ENCODE measurements at regions not wholly inside any gene's neighbourhood (a gene's known extent, or its start where the extent isn't known, plus 50 kb on each side); places are given as distances from the start of the nearest gene placed in this dataset.
"Not testable (repeated sequence)": the region's sequence is repeated elsewhere in the genome, so short reads cannot be mapped to it uniquely, and the experiment has no call there.

GRCh38 chr13:97774391-97775100 is 178.9 kb upstream of the IPO5 start:
- not testable (repeated sequence) for H3K4me3 ChIP-seq (ENCODE audit: low read length in 2 of 2); H3K27me3 ChIP-seq (ENCODE audit: control insufficient read depth in 1 of 2, insufficient read depth in 2 of 2, low read length in 2 of 2); H3K9ac ChIP-seq (ENCODE audit: low read length in 2 of 2); H3K27ac ChIP-seq (ENCODE audit: low read length); H3K36me3 ChIP-seq (ENCODE audit: control insufficient read depth in 2 of 2, insufficient read depth in 2 of 2, low read length in 2 of 2); H3K9me3 ChIP-seq (ENCODE audit: control insufficient read depth in 2 of 2, low read length in 2 of 2); H3K4me1 ChIP-seq (ENCODE audit: control insufficient read depth, insufficient read depth, low read length)

GRCh38 chr13:97780486-97780885 is 173.0 kb upstream of the IPO5 start:
- Histone ChIP-seq H3K9ac (ENCODE audit: low read length in 2 of 2) (no peak overlapping the region), H3K9me3 (ENCODE audit: control insufficient read depth in 2 of 2, low read length in 2 of 2) (peaks cover 0 to 8% of the 10 kb centered on the region in 2 donors), H3K36me3 (ENCODE audit: control insufficient read depth in 2 of 2, insufficient read depth in 2 of 2, low read length in 2 of 2) (no peaks in the 10 kb centered on the region), H3K27ac (ENCODE audit: low read length) (no peak overlapping the region), H3K4me1 (ENCODE audit: control insufficient read depth, insufficient read depth, low read length) (no peaks in the 10 kb centered on the region), H3K27me3 (ENCODE audit: control insufficient read depth in 1 of 2, insufficient read depth in 2 of 2, low read length in 2 of 2) (no peaks in the 10 kb centered on the region), H3K4me3 (ENCODE audit: low read length in 2 of 2) (no peak overlapping the region)

DNA sequence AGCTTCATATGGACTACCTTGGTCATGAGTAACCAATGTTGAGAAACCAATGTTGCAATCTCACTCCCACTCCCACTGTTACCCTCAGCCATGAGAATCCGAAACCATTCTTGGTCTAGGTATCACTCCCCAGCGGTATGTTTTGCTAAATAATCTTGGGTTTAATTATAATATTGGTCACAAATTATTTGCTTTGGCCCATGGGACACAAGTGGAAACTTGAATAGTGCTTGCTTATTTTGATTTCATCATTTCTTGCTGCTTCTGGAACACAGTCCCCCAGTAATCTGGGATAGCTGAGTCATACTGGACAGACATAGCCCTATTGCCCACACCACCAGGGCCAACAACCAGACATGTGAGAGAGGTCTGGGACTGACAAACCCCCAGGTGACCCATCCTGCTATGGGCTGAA is 171.6 kb upstream of the IPO5 start:
- Histone ChIP-seq H3K9ac (ENCODE audit: low read length in 2 of 2) (no peak overlapping the region), H3K27me3 (ENCODE audit: control insufficient read depth in 1 of 2, insufficient read depth in 2 of 2, low read length in 2 of 2) (no peaks in the 10 kb centered on the region), H3K9me3 (ENCODE audit: control insufficient read depth in 2 of 2, low read length in 2 of 2) (peaks cover 0 to 8% of the 10 kb centered on the region in 2 donors), H3K4me3 (ENCODE audit: low read length in 2 of 2) (no peak overlapping the region), H3K27ac (ENCODE audit: low read length) (no peak overlapping the region), H3K36me3 (ENCODE audit: control insufficient read depth in 2 of 2, insufficient read depth in 2 of 2, low read length in 2 of 2) (no peaks in the 10 kb centered on the region), H3K4me1 (ENCODE audit: control insufficient read depth, insufficient read depth, low read length) (no peaks in the 10 kb centered on the region)

GRCh38 chr13:97786510-97786909 is 167.0 kb upstream of the IPO5 start:
- Histone ChIP-seq H3K4me3 (ENCODE audit: low read length in 2 of 2) (no peak overlapping the region), H3K27ac (ENCODE audit: low read length) (no peak overlapping the region), H3K9ac (ENCODE audit: low read length in 2 of 2) (no peak overlapping the region), H3K27me3 (ENCODE audit: control insufficient read depth in 1 of 2, insufficient read depth in 2 of 2, low read length in 2 of 2) (no peaks in the 10 kb centered on the region), H3K9me3 (ENCODE audit: control insufficient read depth in 2 of 2, low read length in 2 of 2) (peaks cover 6 to 8% of the 10 kb centered on the region in 2 donors), H3K4me1 (ENCODE audit: control insufficient read depth, insufficient read depth, low read length) (no peaks in the 10 kb centered on the region), H3K36me3 (ENCODE audit: control insufficient read depth in 2 of 2, insufficient read depth in 2 of 2, low read length in 2 of 2) (no peaks in the 10 kb centered on the region)

GRCh38 chr13:97797553-97797952 is 155.9 kb upstream of the IPO5 start:
- H3K4me1 ChIP-seq (ENCODE audit: control insufficient read depth, insufficient read depth, low read length) = no peaks in the 10 kb centered on the region
- no peak overlapping the region for H3K9ac ChIP-seq (ENCODE audit: low read length in 2 of 2)
- H3K27me3 ChIP-seq (ENCODE audit: control insufficient read depth in 1 of 2, insufficient read depth in 2 of 2, low read length in 2 of 2) = peaks cover 0 to 7% of the 10 kb centered on the region in 2 donors
- no peak overlapping the region for H3K4me3 ChIP-seq (ENCODE audit: low read length in 2 of 2)
- no peak overlapping the region for H3K27ac ChIP-seq (ENCODE audit: low read length)
- H3K36me3 ChIP-seq (ENCODE audit: control insufficient read depth in 2 of 2, insufficient read depth in 2 of 2, low read length in 2 of 2) = no peaks in the 10 kb centered on the region
- H3K9me3 ChIP-seq (ENCODE audit: control insufficient read depth in 2 of 2, low read length in 2 of 2) = peaks cover 10 to 12% of the 10 kb centered on the region in 2 donors

GRCh38 chr13:97798171-97798821 is 155.2 kb upstream of the IPO5 start:
- H3K36me3 ChIP-seq (ENCODE audit: control insufficient read depth in 2 of 2, insufficient read depth in 2 of 2, low read length in 2 of 2) = no peaks in the 10 kb centered on the region
- peaks cover 0 to 7% of the 10 kb centered on the region in 2 donors for H3K27me3 ChIP-seq (ENCODE audit: control insufficient read depth in 1 of 2, insufficient read depth in 2 of 2, low read length in 2 of 2)
- H3K27ac ChIP-seq (ENCODE audit: low read length) = no peak overlapping the region
- no peak overlapping the region for H3K9ac ChIP-seq (ENCODE audit: low read length in 2 of 2)
- no peaks in the 10 kb centered on the region for H3K4me1 ChIP-seq (ENCODE audit: control insufficient read depth, insufficient read depth, low read length)
- no peak overlapping the region for H3K4me3 ChIP-seq (ENCODE audit: low read length in 2 of 2)
- peaks cover 6 to 9% of the 10 kb centered on the region in 2 donors for H3K9me3 ChIP-seq (ENCODE audit: control insufficient read depth in 2 of 2, low read length in 2 of 2)

DNA sequence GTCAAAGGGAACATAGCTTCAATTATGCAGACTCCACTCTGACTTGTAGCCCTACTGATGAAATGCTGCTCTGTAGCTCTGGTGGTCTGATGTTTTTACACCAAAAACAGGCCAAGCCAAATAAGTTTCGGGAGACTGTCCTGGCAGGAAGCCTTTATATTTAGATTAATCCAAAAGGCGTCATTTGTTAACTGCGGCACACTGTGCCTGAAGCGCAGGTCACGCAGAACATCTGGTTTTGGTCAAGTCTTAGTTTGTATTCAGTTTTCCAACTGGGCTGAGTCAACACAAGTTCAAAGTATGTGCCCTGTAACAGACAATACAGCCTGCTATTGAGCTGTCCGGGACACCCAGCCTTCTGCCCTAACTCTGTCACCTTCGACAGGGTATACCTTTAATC is 154.6 kb upstream of the IPO5 start:
- H3K27ac ChIP-seq (ENCODE audit: low read length) = no peak overlapping the region
- H3K27me3 ChIP-seq (ENCODE audit: control insufficient read depth in 1 of 2, insufficient read depth in 2 of 2, low read length in 2 of 2) = peaks cover 0 to 7% of the 10 kb centered on the region in 2 donors
- peaks cover 4 to 6% of the 10 kb centered on the region in 2 donors for H3K9me3 ChIP-seq (ENCODE audit: control insufficient read depth in 2 of 2, low read length in 2 of 2)
- no peak overlapping the region for H3K9ac ChIP-seq (ENCODE audit: low read length in 2 of 2)
- no peaks in the 10 kb centered on the region for H3K36me3 ChIP-seq (ENCODE audit: control insufficient read depth in 2 of 2, insufficient read depth in 2 of 2, low read length in 2 of 2)
- H3K4me1 ChIP-seq (ENCODE audit: control insufficient read depth, insufficient read depth, low read length) = no peaks in the 10 kb centered on the region
- H3K4me3 ChIP-seq (ENCODE audit: low read length in 2 of 2) = no peak overlapping the region

GRCh38 chr13:97802213-97802612 is 151.3 kb upstream of the IPO5 start:
- Histone ChIP-seq H3K27ac (ENCODE audit: low read length) (no peak overlapping the region), H3K9me3 (ENCODE audit: control insufficient read depth in 2 of 2, low read length in 2 of 2) (no peaks in the 10 kb centered on the region), H3K9ac (ENCODE audit: low read length in 2 of 2) (no peak overlapping the region), H3K36me3 (ENCODE audit: control insufficient read depth in 2 of 2, insufficient read depth in 2 of 2, low read length in 2 of 2) (no peaks in the 10 kb centered on the region), H3K27me3 (ENCODE audit: control insufficient read depth in 1 of 2, insufficient read depth in 2 of 2, low read length in 2 of 2) (peaks cover 0 to 7% of the 10 kb centered on the region in 2 donors), H3K4me1 (ENCODE audit: control insufficient read depth, insufficient read depth, low read length) (no peaks in the 10 kb centered on the region), H3K4me3 (ENCODE audit: low read length in 2 of 2) (no peak overlapping the region)

DNA sequence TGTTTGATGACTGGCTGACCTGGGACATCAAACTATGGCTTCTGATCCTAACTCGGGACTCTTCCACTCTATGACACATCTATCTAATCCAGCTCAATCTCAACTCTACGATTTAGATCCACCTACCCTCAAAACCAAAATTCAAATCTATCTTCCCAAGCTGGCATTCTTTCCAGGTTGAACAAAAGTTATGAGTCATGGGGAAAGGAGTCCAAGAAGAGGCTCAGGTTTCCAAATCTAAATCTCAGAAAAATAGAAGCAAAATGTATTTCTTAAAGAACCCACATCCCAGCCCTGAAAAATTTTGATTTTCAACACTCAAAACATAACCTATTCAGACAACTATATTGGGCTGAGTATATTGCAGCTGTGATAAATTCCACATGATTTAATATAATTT is 143.9 kb upstream of the IPO5 start:
- Histone ChIP-seq H3K27ac (ENCODE audit: low read length) (no peak overlapping the region), H3K27me3 (ENCODE audit: control insufficient read depth in 1 of 2, insufficient read depth in 2 of 2, low read length in 2 of 2) (no peaks in the 10 kb centered on the region), H3K9ac (ENCODE audit: low read length in 2 of 2) (no peak overlapping the region), H3K36me3 (ENCODE audit: control insufficient read depth in 2 of 2, insufficient read depth in 2 of 2, low read length in 2 of 2) (no peaks in the 10 kb centered on the region), H3K9me3 (ENCODE audit: control insufficient read depth in 2 of 2, low read length in 2 of 2) (no peaks in the 10 kb centered on the region), H3K4me3 (ENCODE audit: low read length in 2 of 2) (no peak overlapping the region), H3K4me1 (ENCODE audit: control insufficient read depth, insufficient read depth, low read length) (no peaks in the 10 kb centered on the region)

- H3K4me3 ChIP-seq (ENCODE audit: low read length in 2 of 2) = no peak overlapping the region
- no peaks in the 10 kb centered on the region for H3K36me3 ChIP-seq (ENCODE audit: control insufficient read depth in 2 of 2, insufficient read depth in 2 of 2, low read length in 2 of 2)
- H3K27me3 ChIP-seq (ENCODE audit: control insufficient read depth in 1 of 2, insufficient read depth in 2 of 2, low read length in 2 of 2) = no peaks in the 10 kb centered on the region
- H3K27ac ChIP-seq (ENCODE audit: low read length) = no peak overlapping the region
- H3K4me1 ChIP-seq (ENCODE audit: control insufficient read depth, insufficient read depth, low read length) = no peaks in the 10 kb centered on the region
- no peaks in the 10 kb centered on the region for H3K9me3 ChIP-seq (ENCODE audit: control insufficient read depth in 2 of 2, low read length in 2 of 2)
- H3K9ac ChIP-seq (ENCODE audit: low read length in 2 of 2) = no peak overlapping the region
Measured at GRCh38 chr13:97810152-97810551, 143.3 kb upstream of the IPO5 start.

DNA sequence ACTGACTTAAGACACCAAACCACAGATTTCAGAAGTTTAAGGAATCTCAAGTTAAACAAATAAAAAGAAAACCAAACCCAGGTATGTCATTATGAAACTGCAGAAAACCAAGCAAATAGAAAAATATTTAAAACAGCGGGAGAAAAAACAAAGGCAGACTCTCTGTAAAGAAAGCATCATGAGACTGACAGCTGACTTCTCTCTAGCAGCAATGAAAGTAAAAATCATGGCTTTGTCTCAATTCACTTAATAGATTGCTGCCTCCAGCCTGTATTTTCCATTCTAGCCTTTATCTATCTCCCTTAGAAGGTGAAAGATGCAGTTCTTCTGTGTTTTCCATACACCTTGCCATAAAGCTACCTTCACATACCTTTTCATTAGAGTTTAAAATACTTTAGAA is 131.1 kb upstream of the IPO5 start:
- H3K4me3 ChIP-seq (ENCODE audit: low read length in 2 of 2) = no peak overlapping the region
- H3K9me3 ChIP-seq (ENCODE audit: control insufficient read depth in 2 of 2, low read length in 2 of 2) = no peaks in the 10 kb centered on the region
- no peaks in the 10 kb centered on the region for H3K36me3 ChIP-seq (ENCODE audit: control insufficient read depth in 2 of 2, insufficient read depth in 2 of 2, low read length in 2 of 2)
- no peaks in the 10 kb centered on the region for H3K4me1 ChIP-seq (ENCODE audit: control insufficient read depth, insufficient read depth, low read length)
- H3K27ac ChIP-seq (ENCODE audit: low read length) = no peak overlapping the region
- H3K9ac ChIP-seq (ENCODE audit: low read length in 2 of 2) = no peak overlapping the region
- H3K27me3 ChIP-seq (ENCODE audit: control insufficient read depth in 1 of 2, insufficient read depth in 2 of 2, low read length in 2 of 2) = peaks cover 0 to 2% of the 10 kb centered on the region in 2 donors
